H1 (cell line): ENCODE measurements at regions not wholly inside any gene's neighbourhood (a gene's known extent, or its start where the extent isn't known, plus 50 kb on each side); places are given as distances from the start of the nearest gene placed in this dataset.

Experiments
- CBX8 ChIP-seq: fragments of 300-800, 300-1000 bp; sonication (generic); IDR thresholded peaks from 2 replicates; pipeline ENCODE4 v1.7.1; 2016; ENCODE audit warnings: low read depth, low read length, borderline replicate concordance
- CHD7 ChIP-seq: fragments of 300-600 bp; sonication (generic); IDR thresholded peaks from 2 replicates; pipeline ENCODE4 v1.7.1; 2012; ENCODE audit warnings: low read length, moderate library complexity, mild to moderate bottlenecking, inconsistent platforms; ENCODE audit not compliant: insufficient replicate concordance
- GTF2F1 ChIP-seq: IDR thresholded peaks from 2 replicates; pipeline ENCODE4 v1.6.1; 2012; ENCODE audit warnings: low read depth, low read length, improper control_type of control experiment, borderline replicate concordance
- JUND ChIP-seq: IDR thresholded peaks from 2 replicates; pipeline ENCODE4 v1.6.1; 2011; ENCODE audit warnings: mild to moderate bottlenecking, improper control_type of control experiment, low read length
- NANOG ChIP-seq: IDR thresholded peaks from 2 replicates; pipeline ENCODE4 v1.6.1; 2011; ENCODE audit warnings: low read length, low read depth, mild to moderate bottlenecking, inconsistent platforms; ENCODE audit not compliant: insufficient read depth, poor library complexity, severe bottlenecking

- TF ChIP-seq CHD7 (no peak), GTF2F1 (no peak), JUND (no peak), NANOG (no peak), CBX8 (no peak)
Measured at GRCh38 chr1:238153939-238154338, 263.2 kb upstream of the ZP4 start (continued).
